Choroid plexus epithelial cell (primary cell): ENCODE measurements at regions not wholly inside any gene's neighbourhood (a gene's known extent, or its start where the extent isn't known, plus 50 kb on each side); places are given as distances from the start of the nearest gene placed in this dataset.

Experiments used
- DNase-seq: peaks from one replicate; pipeline ENCODE4 v3.0.0-alpha.2; 2010; ENCODE audit warnings: low read depth
- H3K4me3 ChIP-seq: 2 replicates; pipeline ENCODE4 v1.5.1; 2011; ENCODE audit warnings: low read depth, mild to moderate bottlenecking, control low read depth, low read length, moderate library complexity
- CTCF ChIP-seq: conservative IDR thresholded peaks from 2 replicates; pipeline ENCODE4 v1.5.1; 2011; ENCODE audit warnings: low read depth, mild to moderate bottlenecking, control low read depth, inconsistent platforms, low read length, moderate library complexity

DNA sequence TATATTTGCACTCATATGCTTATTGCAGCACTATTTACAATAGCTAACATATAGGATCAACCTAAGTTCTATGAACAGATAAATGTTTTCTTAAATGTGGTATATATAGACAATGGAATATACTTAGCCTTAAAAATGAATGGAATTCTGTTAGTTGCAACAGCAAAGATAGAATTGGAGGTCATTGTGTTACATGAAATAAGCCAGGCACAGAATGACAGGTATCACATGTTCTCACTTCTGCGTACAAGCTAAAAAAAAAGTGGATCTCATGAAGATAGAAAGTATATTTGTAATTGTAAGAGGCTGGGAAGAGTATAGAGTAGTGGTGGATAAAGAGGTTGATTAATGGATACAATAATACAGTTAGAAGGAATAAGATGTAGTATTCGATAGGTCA, 255.5 kb upstream of the SETBP1 start:
- no peak for DNase-seq
- TF ChIP-seq CTCF: no peak

GRCh38 chr18:44437603-44438002, 243.1 kb upstream of the SETBP1 start:
- no peak for DNase-seq
- no peak for TF ChIP-seq CTCF
- H3K4me3 ChIP-seq: no peak overlapping the region

More for the DNA sequence above, 255.5 kb upstream of the SETBP1 start:
- no peak overlapping the region for H3K4me3 ChIP-seq

GRCh38 chr18:44450226-44450625, 230.5 kb upstream of the SETBP1 start:
- no peak for DNase-seq
- H3K4me3 ChIP-seq: no peak overlapping the region
- no peak for TF ChIP-seq CTCF

DNA sequence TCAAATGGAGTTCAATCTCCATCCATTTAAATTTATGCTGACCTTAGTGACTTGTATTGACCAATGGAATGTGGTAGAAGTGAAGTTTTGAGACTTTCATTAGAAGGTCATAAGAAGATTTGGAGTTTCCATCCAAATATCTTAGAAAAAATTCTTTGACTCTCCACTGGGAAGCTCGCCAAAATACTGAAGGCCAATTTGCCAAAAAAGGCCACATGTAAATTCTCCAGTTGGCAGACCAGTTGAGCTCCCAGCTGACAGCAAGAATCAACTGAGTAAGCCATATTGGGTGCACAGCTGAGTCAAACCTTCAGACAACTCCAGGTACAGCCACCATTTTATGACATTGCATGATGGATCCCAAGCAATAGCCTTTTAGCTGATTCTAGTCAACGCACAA, 228.3 kb upstream of the SETBP1 start:
- no peak overlapping the region for H3K4me3 ChIP-seq
- TF ChIP-seq CTCF: no peak
- peak; percentile 26 for DNase-seq

GRCh38 chr18:44453505-44453904, 227.2 kb upstream of the SETBP1 start:
- no peak for TF ChIP-seq CTCF
- no peak for DNase-seq
- H3K4me3 ChIP-seq: no peak overlapping the region

DNA sequence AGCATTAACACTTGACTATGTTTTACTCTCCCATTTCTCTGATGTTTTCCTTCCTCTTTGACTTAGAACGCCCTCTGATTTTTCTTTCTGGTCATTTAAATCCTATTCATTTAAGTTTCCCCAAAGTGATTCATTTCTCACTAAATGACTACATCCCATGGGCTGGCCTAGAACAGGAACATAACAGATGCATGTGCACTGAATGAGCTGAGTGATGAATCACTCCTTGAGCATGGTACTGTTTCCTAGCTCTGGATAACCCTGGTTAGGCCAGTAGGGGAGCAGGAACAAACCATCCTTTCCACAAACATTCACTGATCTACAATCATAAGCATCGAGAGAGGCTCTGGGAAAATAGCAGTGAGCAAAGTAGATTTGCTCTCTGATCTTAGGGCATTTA, 221.9 kb upstream of the SETBP1 start:
- TF ChIP-seq CTCF: peak; percentile 17
- no peak overlapping the region for H3K4me3 ChIP-seq
- DNase-seq: peak; percentile 59

DNA sequence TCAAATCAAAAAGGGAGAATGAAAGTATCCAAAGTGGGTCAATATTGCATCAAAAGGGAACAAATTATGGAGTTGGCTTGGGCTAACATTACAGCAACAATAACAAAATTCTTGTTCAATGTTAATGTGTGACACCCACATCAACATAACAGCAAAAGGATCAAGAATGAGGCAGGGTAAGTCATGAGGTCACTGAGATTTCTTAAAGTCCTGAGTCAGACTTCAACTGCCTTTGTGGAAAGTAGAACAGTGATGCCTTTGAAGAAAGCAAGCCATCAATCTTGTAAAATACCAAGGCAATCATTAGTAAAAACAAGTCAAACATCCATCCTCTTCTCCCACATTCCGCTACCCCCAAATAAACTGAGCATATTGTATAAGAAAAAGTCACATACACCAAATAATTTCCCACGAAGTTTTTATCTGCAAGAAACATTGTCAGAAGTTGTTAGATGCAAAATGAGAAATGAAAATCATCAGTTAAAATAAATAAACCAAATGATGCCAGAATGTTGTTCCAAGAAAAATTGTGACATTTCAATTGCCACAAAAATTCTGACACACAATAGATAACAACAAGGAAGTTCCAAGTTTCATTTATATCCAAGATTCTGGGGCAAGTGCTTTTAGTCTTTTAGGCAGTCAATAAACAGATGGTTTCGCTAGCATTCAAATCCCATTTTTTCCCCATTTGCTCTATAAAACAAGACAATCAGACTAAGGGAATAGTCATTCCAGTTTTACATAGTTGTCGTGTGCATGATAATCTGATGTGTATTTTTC, 216.1 kb upstream of the SETBP1 start:
- no peak for TF ChIP-seq CTCF
- DNase-seq: peak; percentile 3
- no peak overlapping the region for H3K4me3 ChIP-seq
